ENCODE measurements at regions not wholly inside any gene's neighbourhood (a gene's known extent, or its start where the extent isn't known, plus 50 kb on each side); places are given as distances from the start of the nearest gene placed in this dataset.

GRCh38 chr13:79740991-79741390 is 260.0 kb downstream of the NDFIP2 start:
- H3K27me3 ChIP-seq (ENCODE audit: control insufficient read depth, extremely low read depth, insufficient read depth, low read length) = no peaks in the 10 kb centered on the region
- no peaks in the 10 kb centered on the region for H3K36me3 ChIP-seq (ENCODE audit: control insufficient read depth in 2 of 2, extremely low read depth in 1 of 2, insufficient read depth in 2 of 2, low read length in 2 of 2)
- peaks cover 17% of the 10 kb centered on the region for H3K4me1 ChIP-seq (ENCODE audit: control insufficient read depth, extremely low read depth, insufficient read depth, low read length)
- peak overlapping the region; percentile 71 for H3K4me2 ChIP-seq (ENCODE audit: control insufficient read depth, extremely low read depth, insufficient read depth, low read depth, low read length)
- TF ChIP-seq EZH2 (IDR thresholded peaks at IDR 0.05; ENCODE audit: low read length) = no peak
- TF ChIP-seq CTCF (optimal IDR thresholded peaks at IDR 0.05 in 1 of 3, IDR thresholded peaks at IDR 0.05 in 1 of 3, conservative IDR thresholded peaks at IDR 0.05 in 1 of 3; ENCODE audit: extremely low read depth in 1 of 3, insufficient read depth in 2 of 3, low read length in 3 of 3) = no peak
- H3K79me2 ChIP-seq (ENCODE audit: control insufficient read depth, insufficient read depth, low read length) = no peaks in the 10 kb centered on the region
- H3K9me3 ChIP-seq (ENCODE audit: control insufficient read depth, low read depth, low read length) = no peaks in the 10 kb centered on the region
- no peaks in the 10 kb centered on the region for H4K20me1 ChIP-seq (ENCODE audit: control insufficient read depth, extremely low read depth, insufficient read depth, low read length)
- dilution Hi-C loops (cut with MboI; ENCODE audit: extremely low pct_ligation_motif_present, low sequenced_read_pairs) = no loop called here
- DNase-seq (ENCODE audit: low read depth, low spot score) (no peak), FAIRE-seq (peak; percentile 62)
- no peaks in the 10 kb centered on the region for H3K9me1 ChIP-seq (ENCODE audit: control insufficient read depth, extremely low read depth, insufficient read depth, low read length)
- no peak overlapping the region for H3K9ac ChIP-seq (ENCODE audit: control insufficient read depth, extremely low read depth, insufficient read depth, low read length)
- H3K27ac ChIP-seq (ENCODE audit: control insufficient read depth, insufficient read depth, low read length) = no peak overlapping the region
- no peak overlapping the region for H3K4me3 ChIP-seq (ENCODE audit: control insufficient read depth in 2 of 3, extremely low read depth in 1 of 3, insufficient read depth in 2 of 3, low read depth in 1 of 3, low read length in 3 of 3)
- peak overlapping the region; percentile 86 for H2AFZ ChIP-seq (ENCODE audit: control insufficient read depth, low read length)

- no peaks in the 10 kb centered on the region for H3K79me2 ChIP-seq (ENCODE audit: control insufficient read depth, insufficient read depth, low read length)
- H3K27me3 ChIP-seq (ENCODE audit: control insufficient read depth, extremely low read depth, insufficient read depth, low read length) = no peaks in the 10 kb centered on the region
- dilution Hi-C loops (cut with MboI; ENCODE audit: extremely low pct_ligation_motif_present, low sequenced_read_pairs) = no loop called here
- DNase-seq (ENCODE audit: low read depth, low spot score) (no peak), FAIRE-seq (peak; percentile 87)
- no peaks in the 10 kb centered on the region for H3K36me3 ChIP-seq (ENCODE audit: control insufficient read depth in 2 of 2, extremely low read depth in 1 of 2, insufficient read depth in 2 of 2, low read length in 2 of 2)
- no peak overlapping the region for H2AFZ ChIP-seq (ENCODE audit: control insufficient read depth, low read length)
- no peaks in the 10 kb centered on the region for H3K9me1 ChIP-seq (ENCODE audit: control insufficient read depth, extremely low read depth, insufficient read depth, low read length)
- no peak overlapping the region for H3K9ac ChIP-seq (ENCODE audit: control insufficient read depth, extremely low read depth, insufficient read depth, low read length)
- TF ChIP-seq CTCF (optimal IDR thresholded peaks at IDR 0.05 in 1 of 3, IDR thresholded peaks at IDR 0.05 in 1 of 3, conservative IDR thresholded peaks at IDR 0.05 in 1 of 3; ENCODE audit: extremely low read depth in 1 of 3, insufficient read depth in 2 of 3, low read length in 3 of 3) (no peak), EZH2 (IDR thresholded peaks at IDR 0.05; ENCODE audit: low read length) (no peak)
- H3K4me3 ChIP-seq (ENCODE audit: control insufficient read depth in 2 of 3, extremely low read depth in 1 of 3, insufficient read depth in 2 of 3, low read depth in 1 of 3, low read length in 3 of 3) = no peak overlapping the region
- H3K27ac ChIP-seq (ENCODE audit: control insufficient read depth, insufficient read depth, low read length) = no peak overlapping the region
- peaks cover 19% of the 10 kb centered on the region for H3K4me1 ChIP-seq (ENCODE audit: control insufficient read depth, extremely low read depth, insufficient read depth, low read length)
- no peaks in the 10 kb centered on the region for H3K9me3 ChIP-seq (ENCODE audit: control insufficient read depth, low read depth, low read length)
- H4K20me1 ChIP-seq (ENCODE audit: control insufficient read depth, extremely low read depth, insufficient read depth, low read length) = no peaks in the 10 kb centered on the region
- peak overlapping the region; percentile 20 for H3K4me2 ChIP-seq (ENCODE audit: control insufficient read depth, extremely low read depth, insufficient read depth, low read depth, low read length)
These were observed 255.4 kb downstream of the NDFIP2 start for GRCh38 chr13:79736356-79736755.

Measured in keratinocyte (primary cell).